MCF 10A (cell line): ENCODE measurements at regions not wholly inside any gene's neighbourhood (a gene's known extent, or its start where the extent isn't known, plus 50 kb on each side); places are given as distances from the start of the nearest gene placed in this dataset.
"Not testable (repeated sequence)": the region's sequence is repeated elsewhere in the genome, so short reads cannot be mapped to it uniquely, and the experiment has no call there.

Experiments used
- BruUV-seq: library from RNA; stranded (reverse); fragments of 400-500 nt; replicated peaks from 2 replicates; lab custom pipeline; 2021; lab: Mats Ljungman, UMichigan
- CTCF ChIA-PET: fragments of 300-600 bp; sonication (Branson Sonifier 250); formaldehyde crosslinking; extraction: SDS; loops from one replicate; lab custom pipeline; 2021; ENCODE audit warnings: antibody characterized with exemption, inconsistent platforms; lab: Yijun Ruan, JAX
- POLR2A ChIA-PET: fragments of 300-600, 350-650 bp; sonication (Branson Sonifier 250); formaldehyde crosslinking; extraction: SDS; loops from one replicate; lab custom pipeline; 2020; ENCODE audit warnings: antibody characterized with exemption, inconsistent platforms; lab: Yijun Ruan, JAX
- DNase-seq: peaks from one replicate; pipeline ENCODE4 v3.0.0-alpha.2; 2018; ENCODE audit not compliant: unreplicated experiment
- H3K27ac Mint-ChIP-seq: one replicate; pipeline ENCODE4 v1.8.0; 2022; ENCODE audit warnings: mild to moderate bottlenecking, low read depth, mixed read lengths; ENCODE audit not compliant: unreplicated experiment
- H3K27me3 Mint-ChIP-seq: one replicate; pipeline ENCODE4 v1.8.0; 2022; ENCODE audit warnings: mixed read lengths; ENCODE audit not compliant: insufficient read depth, unreplicated experiment
- H3K36me3 Mint-ChIP-seq: one replicate; pipeline ENCODE4 v1.8.0; 2022; ENCODE audit warnings: mild to moderate bottlenecking, moderate library complexity, mixed read lengths; ENCODE audit not compliant: insufficient read depth, unreplicated experiment
- H3K4me1 Mint-ChIP-seq: one replicate; pipeline ENCODE4 v1.8.0; 2022; ENCODE audit warnings: mixed read lengths; ENCODE audit not compliant: insufficient read depth, unreplicated experiment
- H3K4me3 Mint-ChIP-seq: one replicate; pipeline ENCODE4 v1.8.0; 2022; ENCODE audit warnings: mild to moderate bottlenecking, moderate library complexity, mixed read lengths; ENCODE audit not compliant: unreplicated experiment
- H3K9me3 Mint-ChIP-seq: one replicate; pipeline ENCODE4 v1.8.0; 2022; ENCODE audit warnings: mixed read lengths; ENCODE audit not compliant: unreplicated experiment
- CTCF ChIP-seq: fragments of 200-600 bp; IDR thresholded peaks from one replicate; pipeline ENCODE4 v1.8.0; 2022; ENCODE audit warnings: antibody characterized with exemption, mild to moderate bottlenecking; ENCODE audit not compliant: unreplicated experiment
- intact Hi-C: fragments of 100-400 bp; cut with micrococcal nuclease; formaldehyde crosslinking; loops from 2 replicates; pipeline ENCODE4 v1.14.1; 2022

GRCh38 chr3:5357089-5357488 is 169.6 kb downstream of the EDEM1 start:
- Mint-ChIP-seq H3K9me3 (peaks cover 18% of the 10 kb centered on the region), H3K27me3 (no peaks in the 10 kb centered on the region), H3K4me3 (no peak overlapping the region), H3K4me1 (no peaks in the 10 kb centered on the region), H3K36me3 (no peaks in the 10 kb centered on the region), H3K27ac (no peak overlapping the region)
- ChIA-PET POLR2A (no interaction called here), CTCF (interaction anchor here (0.7 kb wide), 1 partner anchor 570 kb away, joined by 3 read pairs; no protein-coding TSS in a partner anchor)
- intact Hi-C loops, result no loop called here
- no peak for DNase-seq
- TF ChIP-seq CTCF, result no peak
- BruUV-seq, result no TSS peak

DNA sequence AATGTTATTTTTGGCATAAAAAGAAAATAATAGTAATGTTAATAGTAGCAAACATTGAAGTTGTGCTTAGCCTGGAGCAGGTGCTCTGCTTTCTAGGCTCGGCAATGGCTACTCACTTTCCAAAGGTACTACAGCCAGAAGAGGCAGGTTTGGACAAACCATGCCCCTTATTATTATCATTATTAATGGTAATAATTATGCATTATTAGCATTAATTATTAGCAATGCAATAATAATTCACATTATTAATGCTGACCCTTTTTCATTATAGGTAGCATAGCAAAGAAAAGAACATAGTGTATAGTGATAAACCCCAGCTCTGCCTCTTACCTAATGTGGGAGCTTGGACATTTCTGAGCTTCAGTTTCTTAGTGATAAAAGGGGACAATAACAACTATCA is 171.4 kb downstream of the EDEM1 start:
- H3K27ac Mint-ChIP-seq, result no peak overlapping the region
- intact Hi-C loops, result no loop called here
- BruUV-seq, result no TSS peak
- peaks cover 18% of the 10 kb centered on the region for H3K9me3 Mint-ChIP-seq
- ChIA-PET POLR2A (no interaction called here), CTCF (no interaction called here)
- no peak overlapping the region for H3K4me3 Mint-ChIP-seq
- no peak for TF ChIP-seq CTCF
- no peaks in the 10 kb centered on the region for H3K4me1 Mint-ChIP-seq
- no peaks in the 10 kb centered on the region for H3K27me3 Mint-ChIP-seq
- no peaks in the 10 kb centered on the region for H3K36me3 Mint-ChIP-seq
- DNase-seq, result no peak

DNA sequence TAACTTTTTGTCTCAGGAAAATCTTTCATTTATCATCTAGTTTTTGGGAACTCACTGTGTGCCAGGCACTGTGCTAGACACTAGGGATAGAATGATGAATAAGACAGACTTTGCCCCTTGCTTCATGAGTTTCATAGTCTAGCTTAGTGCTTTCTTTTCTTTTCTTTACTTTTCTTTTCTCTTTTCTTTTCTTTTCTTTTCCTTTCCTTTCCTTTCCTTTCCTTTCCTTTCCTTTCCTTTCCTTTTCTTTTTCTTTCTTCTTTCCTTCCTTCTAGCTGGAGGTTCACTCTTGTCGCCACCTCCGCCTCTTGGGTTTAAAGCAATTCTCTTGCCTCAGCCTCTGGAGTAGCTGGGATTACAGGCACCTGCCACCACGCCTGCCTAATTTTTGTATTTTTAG is 172.9 kb downstream of the EDEM1 start:
- no TSS peak for BruUV-seq
- no peak overlapping the region for H3K27ac Mint-ChIP-seq
- H3K9me3 Mint-ChIP-seq, result peaks cover 18% of the 10 kb centered on the region
- no peak for DNase-seq
- TF ChIP-seq CTCF, result no peak
- H3K4me3 Mint-ChIP-seq, result no peak overlapping the region
- ChIA-PET POLR2A (no interaction called here), CTCF (interaction anchor here (0.6 to 0.7 kb wide), 3 partner anchors 126 to 1413 kb away, joined by 3 to 4 read pairs (median 4); no protein-coding TSS in a partner anchor)
- no peaks in the 10 kb centered on the region for H3K27me3 Mint-ChIP-seq
- intact Hi-C loops, result no loop called here
- H3K4me1 Mint-ChIP-seq, result no peaks in the 10 kb centered on the region
- H3K36me3 Mint-ChIP-seq, result no peaks in the 10 kb centered on the region

DNA sequence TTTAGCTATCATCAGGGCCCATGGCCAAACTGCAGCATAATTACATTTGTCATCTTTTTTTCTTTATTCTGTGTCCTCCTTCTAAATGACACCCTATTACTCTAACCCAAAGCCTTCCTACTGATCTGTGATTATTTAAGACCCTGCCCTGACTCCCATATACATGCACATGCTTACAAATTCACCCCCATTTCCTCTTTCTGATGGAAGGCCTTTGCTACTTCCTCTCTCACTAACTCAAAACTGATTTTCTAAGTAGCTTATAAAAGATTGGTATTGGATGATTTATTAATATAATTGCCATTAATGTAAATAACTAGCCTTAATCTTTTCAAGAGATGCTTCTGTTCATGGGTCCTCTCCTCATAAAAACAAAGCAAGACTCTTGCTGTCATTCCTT is 179.2 kb downstream of the EDEM1 start:
- CTCF ChIA-PET, result no interaction called here
- no peak overlapping the region for H3K27ac Mint-ChIP-seq
- no peak for TF ChIP-seq CTCF
- intact Hi-C loops, result no loop called here
- no peak overlapping the region for H3K4me3 Mint-ChIP-seq
- DNase-seq, result no peak
- POLR2A ChIA-PET, result no interaction called here
- H3K27me3 Mint-ChIP-seq, result no peaks in the 10 kb centered on the region
- H3K36me3 Mint-ChIP-seq, result no peaks in the 10 kb centered on the region
- no peaks in the 10 kb centered on the region for H3K4me1 Mint-ChIP-seq
- BruUV-seq, result no TSS peak
- H3K9me3 Mint-ChIP-seq, result no peaks in the 10 kb centered on the region

- H3K4me1 Mint-ChIP-seq, H3K4me3 Mint-ChIP-seq, H3K27me3 Mint-ChIP-seq, H3K36me3 Mint-ChIP-seq, DNase-seq, CTCF ChIA-PET, H3K27ac Mint-ChIP-seq, intact Hi-C loops, BruUV-seq, H3K9me3 Mint-ChIP-seq: not testable (repeated sequence)
- POLR2A ChIA-PET, result interaction anchor here (0.7 kb wide), 1 partner anchor 25 kb away, joined by 3 read pairs; no protein-coding TSS in a partner anchor
Observed at GRCh38 chr3:5371555-5371954, 184.0 kb downstream of the EDEM1 start.
